DND-41 (cell line): ENCODE measurements at regions not wholly inside any gene's neighbourhood (a gene's known extent, or its start where the extent isn't known, plus 50 kb on each side); places are given as distances from the start of the nearest gene placed in this dataset.

Experiments used
- ATAC-seq: fragments of 200-7000 bp; cut with Tn5 transposase; 3 replicates; pipeline ENCODE4 v1.9.1; 2021; ENCODE audit warnings: low read depth; ENCODE audit not compliant: insufficient read depth
- DNase-seq: peaks from one replicate; pipeline ENCODE4 v3.0.0-alpha.2; 2020
- H2AFZ ChIP-seq: 2 replicates; pipeline ENCODE4 v1.6.0; 2012; ENCODE audit warnings: low read depth, low read length
- H3K27ac ChIP-seq: 2 replicates; pipeline ENCODE4 v1.5.1; 2012; ENCODE audit warnings: low read length, inconsistent platforms
- H3K27me3 ChIP-seq: fragments of 200-600 bp; sonication (generic); 2 replicates; pipeline ENCODE4 v1.6.0; 2012; ENCODE audit warnings: low read length, mild to moderate bottlenecking, inconsistent platforms; ENCODE audit not compliant: insufficient read depth, poor library complexity
- H3K36me3 ChIP-seq: 2 replicates; pipeline ENCODE4 v1.5.1; 2012; ENCODE audit warnings: low read length, inconsistent platforms; ENCODE audit not compliant: insufficient read depth
- H3K4me1 ChIP-seq: 2 replicates; pipeline ENCODE4 v1.5.1; 2012; ENCODE audit warnings: mild to moderate bottlenecking, low read length; ENCODE audit not compliant: insufficient read depth
- H3K4me2 ChIP-seq: 2 replicates; pipeline ENCODE4 v1.6.0; 2012; ENCODE audit warnings: mild to moderate bottlenecking, moderate library complexity, low read length, inconsistent platforms; ENCODE audit not compliant: insufficient read depth
- H3K4me3 ChIP-seq, 2 experiments: fragments of 200-600 bp in 1 of 2; shearing (Covaris generic) in 1 of 2; 2 replicates each; pipeline ENCODE4 v1.5.1; 2012 to 2016; ENCODE audit warnings: inconsistent platforms in 2 of 2, low read length in 2 of 2, mild to moderate bottlenecking in 2 of 2, low read depth in 1 of 2, moderate library complexity in 1 of 2
- H3K79me2 ChIP-seq: 2 replicates; pipeline ENCODE4 v1.6.0; 2012; ENCODE audit warnings: low read length, inconsistent platforms; ENCODE audit not compliant: insufficient read depth
- H3K9ac ChIP-seq: 2 replicates; pipeline ENCODE4 v1.6.0; 2012; ENCODE audit warnings: low read depth, mild to moderate bottlenecking, inconsistent platforms, low read length, moderate library complexity
- H3K9me3 ChIP-seq: 2 replicates; pipeline ENCODE4 v1.5.1; 2012; ENCODE audit warnings: low read length, moderate library complexity, mild to moderate bottlenecking, inconsistent platforms; ENCODE audit not compliant: insufficient read depth, severe bottlenecking
- H4K20me1 ChIP-seq: 2 replicates; pipeline ENCODE4 v1.6.0; 2012; ENCODE audit warnings: low read length; ENCODE audit not compliant: insufficient read depth
- CTCF ChIP-seq: IDR thresholded peaks from 2 replicates; pipeline ENCODE4 v1.5.1; 2012; ENCODE audit warnings: borderline replicate concordance, low read length, moderate library complexity, mild to moderate bottlenecking; ENCODE audit not compliant: poor library complexity, severe bottlenecking; ENCODE audit errors: extremely low read depth
- EZH2 ChIP-seq: IDR thresholded peaks from 3 replicates; pipeline ENCODE4 v1.6.1; 2012; ENCODE audit warnings: borderline replicate concordance, low read depth, mild to moderate bottlenecking, moderate library complexity, low read length, inconsistent platforms; ENCODE audit not compliant: severe bottlenecking

- Histone ChIP-seq H3K27ac (no peak overlapping the region), H3K9me3 (peaks cover 2% of the 10 kb centered on the region), H3K79me2 (no peaks in the 10 kb centered on the region), H3K36me3 (no peaks in the 10 kb centered on the region), H4K20me1 (no peaks in the 10 kb centered on the region), H3K4me3 (no peak overlapping the region), H3K4me1 (no peaks in the 10 kb centered on the region), H3K9ac (no peak overlapping the region), H3K4me2 (no peak overlapping the region), H2AFZ (no peak overlapping the region), H3K27me3 (no peaks in the 10 kb centered on the region)
- no peak for DNase-seq
- TF ChIP-seq EZH2 (no peak), CTCF (no peak)
- no peak for ATAC-seq
Observed at GRCh38 chr15:39051626-39052322, 487.2 kb upstream of the RASGRP1 start.

- H3K27me3 ChIP-seq: no peaks in the 10 kb centered on the region
- H3K4me1 ChIP-seq: no peaks in the 10 kb centered on the region
- no peak overlapping the region for H2AFZ ChIP-seq
- no peak for ATAC-seq
- H3K27ac ChIP-seq: no peak overlapping the region
- no peak overlapping the region for H3K9ac ChIP-seq
- H3K9me3 ChIP-seq: peaks cover 2% of the 10 kb centered on the region
- TF ChIP-seq EZH2 (no peak), CTCF (no peak)
- H3K79me2 ChIP-seq: no peaks in the 10 kb centered on the region
- H3K36me3 ChIP-seq: no peaks in the 10 kb centered on the region
- H3K4me3 ChIP-seq: no peak overlapping the region
- no peak for DNase-seq
- H3K4me2 ChIP-seq: no peak overlapping the region
- no peaks in the 10 kb centered on the region for H4K20me1 ChIP-seq
Observed at GRCh38 chr15:39052323-39052705, 487.7 kb upstream of the RASGRP1 start.

- ATAC-seq (no peak), DNase-seq (no peak)
- no peak overlapping the region for H3K4me2 ChIP-seq
- H2AFZ ChIP-seq: no peak overlapping the region
- no peaks in the 10 kb centered on the region for H3K79me2 ChIP-seq
- H3K27ac ChIP-seq: no peak overlapping the region
- H3K36me3 ChIP-seq: no peaks in the 10 kb centered on the region
- TF ChIP-seq CTCF: no peak
- TF ChIP-seq EZH2: no peak
- H3K4me3 ChIP-seq: no peak overlapping the region
- peaks cover 2% of the 10 kb centered on the region for H3K9me3 ChIP-seq
- no peak overlapping the region for H3K9ac ChIP-seq
- no peaks in the 10 kb centered on the region for H3K4me1 ChIP-seq
- H3K27me3 ChIP-seq: no peaks in the 10 kb centered on the region
- H4K20me1 ChIP-seq: no peaks in the 10 kb centered on the region
Observed at GRCh38 chr15:39053480-39053879, 488.9 kb upstream of the RASGRP1 start.
